KBM-7 (cell line): ENCODE measurements at regions not wholly inside any gene's neighbourhood (a gene's known extent, or its start where the extent isn't known, plus 50 kb on each side); places are given as distances from the start of the nearest gene placed in this dataset.
"Not testable (repeated sequence)": the region's sequence is repeated elsewhere in the genome, so short reads cannot be mapped to it uniquely, and the experiment has no call there.

Experiments used
- DNase-seq: peaks from one replicate; pipeline ENCODE4 v3.0.0-alpha.2; 2015
- in situ Hi-C: fragments of 300-500 bp; cut with MboI; formaldehyde crosslinking; loops from 2 replicates; pipeline ENCODE4 v1.14.3; 2020; ENCODE audit warnings: low sequenced_read_pairs, low pct_unique_long_range_greater_than_20kb, mixed read lengths

- no peak for DNase-seq
- in situ Hi-C loops = no loop called here
Measured at GRCh38 chr6:142624978-142625715, 319.8 kb downstream of the HIVEP2 start.

DNA sequence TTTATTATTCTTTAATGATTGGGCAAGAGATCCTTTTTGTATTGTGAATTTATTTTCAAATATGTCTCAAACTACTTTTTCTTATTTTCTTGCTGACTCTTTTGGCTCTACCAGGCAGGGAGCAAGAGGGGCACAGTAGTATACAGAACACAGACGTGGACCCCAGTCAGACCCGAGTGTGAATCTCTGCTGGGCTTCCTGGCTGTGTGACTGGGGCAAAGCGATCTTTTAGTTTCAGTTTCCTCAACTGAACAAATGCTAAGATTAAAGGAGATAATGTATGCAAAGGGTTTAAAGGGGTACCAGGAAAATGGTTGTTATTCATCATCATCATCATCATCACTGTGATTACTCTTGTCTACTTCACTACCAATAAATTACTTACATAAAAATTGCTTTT, 317.5 kb downstream of the HIVEP2 start:
- DNase-seq = no peak
- in situ Hi-C loops = no loop called here

GRCh38 chr6:142631517-142632385, 313.2 kb downstream of the HIVEP2 start:
- DNase-seq = no peak
- in situ Hi-C loops = no loop called here

DNA sequence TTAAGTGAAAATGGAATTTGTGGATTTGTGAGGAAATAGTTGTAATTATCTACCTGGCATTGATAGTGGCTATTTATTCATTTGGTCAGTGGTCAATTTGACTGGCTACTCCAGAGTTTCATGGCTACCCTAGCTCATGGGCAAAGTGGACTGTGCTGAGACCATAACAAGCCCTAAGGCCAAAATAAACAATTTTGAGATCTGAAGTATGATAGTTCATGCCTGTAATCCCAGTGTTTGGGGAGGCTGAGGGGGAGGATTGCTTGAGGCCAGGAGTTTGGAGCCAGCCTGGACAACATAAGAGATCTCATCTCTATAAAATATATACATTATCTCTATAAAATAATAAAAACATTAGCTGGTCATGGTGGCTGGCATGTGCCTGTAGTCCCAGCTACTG, 311.7 kb downstream of the HIVEP2 start:
- no peak for DNase-seq
- in situ Hi-C loops = no loop called here

DNA sequence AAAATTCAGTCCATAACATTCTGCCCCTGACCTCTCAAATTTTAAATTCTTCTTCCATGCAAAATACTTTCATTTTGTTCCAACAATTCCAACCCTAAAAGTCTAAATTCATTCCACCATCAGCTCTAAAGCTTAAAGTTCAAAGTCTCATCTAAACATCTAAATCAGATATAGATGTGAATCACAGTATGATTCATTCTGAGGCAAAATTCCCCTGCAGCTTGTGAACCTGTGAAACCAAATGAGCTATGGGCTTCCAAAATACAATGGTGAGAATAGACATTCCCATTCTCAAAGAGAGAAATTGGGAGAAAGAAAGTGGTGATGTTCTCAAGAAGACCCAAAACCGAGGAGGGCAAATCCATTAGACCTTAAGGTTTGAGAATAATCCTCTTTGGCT, 309.8 kb downstream of the HIVEP2 start:
- in situ Hi-C loops = no loop called here
- no peak for DNase-seq

- in situ Hi-C loops = no loop called here
- DNase-seq = no peak
Measured at GRCh38 chr6:142637624-142638351, 307.2 kb downstream of the HIVEP2 start.

DNA sequence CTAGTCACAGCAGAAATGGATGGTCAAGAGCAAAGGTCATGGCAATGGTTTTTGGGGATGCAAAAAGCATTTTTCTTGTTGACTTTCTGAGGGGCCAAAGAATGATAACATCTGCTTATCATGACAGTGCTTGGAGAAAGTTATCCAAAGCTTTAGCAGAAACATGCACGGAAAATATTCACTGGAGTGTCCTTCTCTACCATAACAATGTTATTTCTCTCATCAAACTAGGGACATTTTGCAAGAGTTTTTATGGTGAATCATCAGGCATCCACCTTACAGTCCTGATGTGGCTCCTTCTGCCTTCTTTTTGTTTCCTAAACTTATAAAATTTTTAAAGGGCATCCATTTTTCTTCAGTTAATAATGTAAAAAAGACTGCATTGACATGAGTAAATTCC, 302.3 kb downstream of the HIVEP2 start:
- no peak for DNase-seq
- in situ Hi-C loops = no loop called here

DNA sequence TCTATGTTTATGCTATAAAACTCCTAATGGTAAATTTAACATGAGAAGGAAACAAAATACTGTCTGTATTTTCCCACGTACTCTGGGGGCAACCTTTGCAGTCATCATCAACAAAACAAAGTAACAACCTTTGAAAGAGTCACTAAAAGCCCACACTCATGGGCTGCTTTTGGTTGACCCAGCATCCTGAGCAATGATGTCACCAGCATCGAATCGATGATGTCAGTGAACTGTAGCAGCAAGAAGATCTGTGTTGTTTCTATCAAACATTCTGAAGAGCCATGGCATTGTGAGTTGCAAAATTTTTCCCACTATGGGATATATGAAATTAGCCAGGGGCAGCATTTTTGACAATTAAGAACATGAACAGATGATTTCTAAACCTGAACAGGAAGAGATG, 300.1 kb downstream of the HIVEP2 start:
- in situ Hi-C loops = no loop called here

GRCh38 chr6:142645663-142646062, 299.3 kb downstream of the HIVEP2 start:
- no peak for DNase-seq
- in situ Hi-C loops = no loop called here

More for the DNA sequence above, 300.1 kb downstream of the HIVEP2 start:
- DNase-seq = no peak

GRCh38 chr6:142647449-142648035, 297.4 kb downstream of the HIVEP2 start:
- in situ Hi-C loops = no loop called here
- no peak for DNase-seq

GRCh38 chr6:142648036-142648451, 296.9 kb downstream of the HIVEP2 start:
- in situ Hi-C loops = no loop called here
- DNase-seq = no peak

DNA sequence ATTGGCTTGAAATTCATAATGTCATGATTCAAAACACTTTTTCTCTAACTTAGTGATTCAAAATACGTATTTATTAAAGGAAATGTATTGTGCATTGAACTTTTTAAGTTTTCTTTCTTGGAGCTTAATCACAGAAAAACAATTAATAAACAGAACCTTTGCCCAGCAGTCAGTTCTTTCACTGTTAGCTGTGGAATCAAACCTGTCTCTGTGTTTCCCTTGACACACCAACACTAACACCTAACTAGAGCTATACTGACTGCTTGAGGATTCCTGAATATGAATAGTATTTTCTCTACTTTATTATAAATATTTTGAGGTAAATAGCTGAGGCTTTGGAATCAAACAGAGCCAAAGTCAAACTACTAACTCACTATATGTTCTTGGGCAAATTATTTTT, 296.4 kb downstream of the HIVEP2 start:
- in situ Hi-C loops = no loop called here

GRCh38 chr6:142649438-142650234, 295.3 kb downstream of the HIVEP2 start:
- DNase-seq, in situ Hi-C loops: not testable (repeated sequence)

More for the DNA sequence above, 296.4 kb downstream of the HIVEP2 start:
- DNase-seq = no peak

GRCh38 chr6:142651384-142651783, 293.6 kb downstream of the HIVEP2 start:
- DNase-seq = no peak
- in situ Hi-C loops = no loop called here

- DNase-seq = no peak
- in situ Hi-C loops = no loop called here
Measured at GRCh38 chr6:142653710-142654420, 291.1 kb downstream of the HIVEP2 start.

GRCh38 chr6:142659661-142660060, 285.3 kb downstream of the HIVEP2 start:
- DNase-seq = no peak
- in situ Hi-C loops = no loop called here

DNA sequence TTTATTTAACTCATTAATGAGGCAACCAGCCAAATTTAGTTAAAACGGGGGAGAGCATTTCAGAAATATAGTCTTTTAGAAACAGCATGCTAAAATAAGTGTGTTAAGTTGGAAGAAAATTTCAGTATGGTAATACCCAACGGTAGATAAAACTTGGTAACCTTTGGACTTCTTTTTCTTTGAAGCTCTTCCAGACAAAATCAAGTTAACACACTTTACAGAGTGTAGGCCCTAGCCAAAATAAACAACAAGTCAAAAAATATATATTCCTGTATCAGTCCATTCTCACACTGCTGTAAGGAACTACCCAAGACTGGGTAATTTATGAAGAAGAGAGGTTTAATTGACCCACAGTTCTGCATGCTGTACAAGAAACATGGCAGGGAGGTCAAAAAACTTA, 279.6 kb downstream of the HIVEP2 start:
- in situ Hi-C loops = no loop called here
- no peak for DNase-seq

- in situ Hi-C loops = no loop called here
Measured at GRCh38 chr6:142666599-142667185, 278.3 kb downstream of the HIVEP2 start.

More at GRCh38 chr6:142666599-142667185, 278.3 kb downstream of the HIVEP2 start:
- DNase-seq = no peak
